ACHN (cell line): ENCODE measurements at regions not wholly inside any gene's neighbourhood (a gene's known extent, or its start where the extent isn't known, plus 50 kb on each side); places are given as distances from the start of the nearest gene placed in this dataset.
A peak's percentile ranks its signal among the peaks of the same experiment; 100 is the strongest.
"Not testable (repeated sequence)": the region's sequence is repeated elsewhere in the genome, so short reads cannot be mapped to it uniquely, and the experiment has no call there.

Experiments
- DNase-seq: peaks from one replicate; pipeline ENCODE4 v3.0.0-alpha.2; 2015
- in situ Hi-C: cut with HindIII; loops from 2 replicates; pipeline ENCODE4 v1.10.0; 2017; ENCODE audit warnings: low sequenced_read_pairs, low pct_ligation_motif_present, low pct_unique_long_range_greater_than_20kb

DNA sequence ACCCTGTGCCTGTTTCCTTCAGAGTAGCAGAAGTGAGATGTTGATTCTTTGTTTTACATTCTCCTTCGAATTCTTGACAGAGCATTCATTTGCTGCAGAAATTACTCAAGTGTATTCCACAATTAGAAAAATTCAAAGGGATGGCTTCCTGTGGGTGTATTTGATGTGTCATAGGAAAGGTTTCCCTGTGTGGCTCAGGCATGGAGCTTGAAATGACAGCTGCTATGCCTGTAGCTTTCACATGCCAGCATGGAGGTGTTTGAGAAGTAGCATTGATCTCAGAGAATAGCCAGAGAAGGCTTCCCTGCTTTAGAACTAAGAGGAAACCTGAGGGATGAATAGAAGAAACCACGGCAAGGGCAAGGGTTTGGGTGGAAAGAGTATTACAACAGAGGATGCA, 317.2 kb upstream of the DEPDC1 start:
- in situ Hi-C loops, result no loop called here
- DNase-seq, result no peak

DNA sequence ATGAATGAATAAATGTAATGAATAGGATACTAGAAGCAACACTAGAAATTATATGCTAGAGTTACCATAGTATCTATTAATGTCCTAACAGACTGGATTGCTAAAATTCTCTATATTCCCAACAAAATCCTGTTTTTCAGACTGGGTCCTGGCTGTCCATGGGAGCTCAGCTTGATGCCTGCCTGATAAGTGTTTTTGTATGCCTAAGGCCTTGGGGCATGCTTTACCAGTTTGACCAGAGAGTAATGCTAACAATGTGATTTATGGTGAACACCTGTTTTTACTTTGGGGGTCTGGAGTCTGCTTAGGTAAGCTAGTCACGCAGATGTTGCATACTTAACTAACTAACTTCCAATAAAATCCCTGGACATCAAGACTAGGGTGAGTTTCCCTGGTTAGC, 318.8 kb upstream of the DEPDC1 start:
- in situ Hi-C loops, result no loop called here

GRCh38 chr1:68817505-68818210, 320.8 kb upstream of the DEPDC1 start:
- in situ Hi-C loops, DNase-seq: not testable (repeated sequence)

More for the DNA sequence above, 318.8 kb upstream of the DEPDC1 start:
- no peak for DNase-seq

GRCh38 chr1:68819190-68819829, 322.4 kb upstream of the DEPDC1 start:
- DNase-seq, result peak; percentile 42
- in situ Hi-C loops, result no loop called here

- in situ Hi-C loops, result no loop called here
- no peak for DNase-seq
Measured at GRCh38 chr1:68820151-68820550, 323.3 kb upstream of the DEPDC1 start.

GRCh38 chr1:68826836-68827235, 330.0 kb upstream of the DEPDC1 start:
- no peak for DNase-seq
- in situ Hi-C loops, result no loop called here

GRCh38 chr1:68827261-68827660, 330.4 kb upstream of the DEPDC1 start:
- in situ Hi-C loops, result no loop called here
- DNase-seq, result no peak

GRCh38 chr1:68828013-68828412, 331.1 kb upstream of the DEPDC1 start:
- in situ Hi-C loops, result no loop called here
- no peak for DNase-seq

- no peak for DNase-seq
- in situ Hi-C loops, result no loop called here
Measured at GRCh38 chr1:68831281-68831680, 334.4 kb upstream of the DEPDC1 start.

DNA sequence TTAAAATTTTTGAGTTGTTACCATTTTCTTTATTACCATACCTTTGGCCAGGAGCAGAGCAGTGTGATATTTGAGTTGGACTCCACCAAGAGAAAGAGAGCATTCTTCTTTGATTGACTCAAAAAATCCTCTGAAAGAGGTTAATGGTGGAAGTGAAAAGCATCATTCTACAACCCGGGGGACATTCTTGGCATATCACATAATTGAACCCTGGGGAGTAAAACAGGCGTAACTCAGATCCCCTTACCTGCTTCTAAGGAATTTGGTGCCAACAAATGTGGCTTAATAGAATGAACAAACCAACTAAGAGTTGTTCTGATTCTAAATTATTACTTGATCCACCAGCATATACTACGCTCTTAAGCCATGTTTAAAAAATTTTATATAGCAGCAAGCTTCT, 351.1 kb upstream of the DEPDC1 start:
- in situ Hi-C loops, result no loop called here
- DNase-seq, result no peak

GRCh38 chr1:68868606-68869005, 371.7 kb upstream of the DEPDC1 start:
- no peak for DNase-seq
- in situ Hi-C loops, result no loop called here

DNA sequence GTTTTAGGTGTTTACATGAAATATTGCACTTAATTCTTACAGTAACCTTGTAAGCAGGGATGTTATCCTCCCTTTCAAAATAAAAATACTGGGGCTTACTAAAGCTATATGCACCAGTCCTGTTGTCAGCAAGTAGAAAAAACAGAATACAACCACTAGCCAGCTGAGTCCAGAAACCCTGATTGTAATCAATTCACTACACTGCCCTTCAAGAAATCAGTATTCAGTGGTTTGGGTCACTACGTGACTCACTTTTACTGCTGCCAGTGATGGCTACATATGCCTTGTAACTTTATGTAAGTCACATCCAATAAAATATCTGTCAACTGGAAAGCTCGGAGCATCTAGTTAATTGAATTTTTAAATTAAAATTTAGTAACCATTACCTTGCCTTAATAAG, 376.3 kb upstream of the DEPDC1 start:
- in situ Hi-C loops, result no loop called here
- no peak for DNase-seq

- DNase-seq, in situ Hi-C loops: not testable (repeated sequence)
Measured at GRCh38 chr1:68881330-68882194, 384.7 kb upstream of the DEPDC1 start.

- DNase-seq, result no peak
Measured at GRCh38 chr1:68889471-68889870, 392.6 kb upstream of the DEPDC1 start.

DNA sequence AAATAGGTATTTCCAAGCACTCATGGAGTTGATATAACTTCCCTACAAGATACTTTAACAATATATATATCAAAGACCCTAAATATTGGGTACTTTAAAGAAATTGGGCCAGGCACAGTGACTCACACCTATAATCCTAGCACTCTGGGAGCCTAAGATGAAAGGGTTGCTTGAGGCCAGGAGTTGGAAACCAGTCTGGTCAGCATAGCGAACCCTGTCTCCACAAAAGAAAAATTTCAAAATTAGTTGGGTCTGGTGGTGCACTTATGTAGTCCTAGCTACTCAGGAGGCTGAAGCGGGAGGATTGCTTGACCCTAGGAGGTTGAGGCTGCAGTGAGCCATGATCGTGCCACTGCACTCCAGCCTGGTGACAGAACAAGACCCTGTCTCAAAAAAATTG, 393.9 kb upstream of the DEPDC1 start:
- in situ Hi-C loops, result no loop called here
- DNase-seq, result no peak

More at GRCh38 chr1:68889471-68889870, 392.6 kb upstream of the DEPDC1 start:
- in situ Hi-C loops, result no loop called here

- in situ Hi-C loops, result no loop called here
- DNase-seq, result peak; percentile 36
Measured at GRCh38 chr1:68904477-68904876, 407.6 kb upstream of the DEPDC1 start.

GRCh38 chr1:68906431-68906830, 409.5 kb upstream of the DEPDC1 start:
- no peak for DNase-seq
- in situ Hi-C loops, result no loop called here

- in situ Hi-C loops, result no loop called here
- no peak for DNase-seq
Measured at GRCh38 chr1:68907491-68907890, 410.6 kb upstream of the DEPDC1 start.

DNA sequence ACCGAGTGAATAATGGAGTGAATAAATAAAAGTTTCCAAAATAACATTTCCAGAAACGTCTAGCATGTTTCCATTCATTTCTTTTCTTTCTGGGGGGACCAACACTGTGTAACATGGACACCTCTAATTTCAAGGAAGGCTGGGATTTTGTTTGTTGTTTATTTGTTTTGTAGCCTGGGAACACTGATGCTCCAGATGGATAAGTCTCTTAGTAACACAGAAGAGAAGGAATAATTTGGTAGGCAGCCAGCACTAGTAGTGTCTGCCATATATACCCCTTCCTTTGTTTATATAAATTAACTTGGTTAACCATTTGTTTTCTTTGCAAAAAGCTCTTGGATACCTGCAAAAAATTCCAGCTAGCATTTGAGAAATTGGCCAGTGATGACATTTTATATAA, 411.4 kb upstream of the DEPDC1 start:
- DNase-seq, result no peak
- in situ Hi-C loops, result no loop called here
